ENCODE measurements at regions not wholly inside any gene's neighbourhood (a gene's known extent, or its start where the extent isn't known, plus 50 kb on each side); places are given as distances from the start of the nearest gene placed in this dataset.

- DNase-seq (ENCODE audit: insufficient read length, low spot score, missing footprints): no peak
- Histone ChIP-seq H3K36me3 (ENCODE audit: insufficient read depth, low read length) (no peaks in the 10 kb centered on the region), H3K4me2 (ENCODE audit: insufficient read depth, low read length) (no peak overlapping the region), H3K4me1 (ENCODE audit: insufficient read depth, low read length) (no peaks in the 10 kb centered on the region), H3K27ac (ENCODE audit: low read depth, low read length) (no peak overlapping the region), H3K4me3 (ENCODE audit: insufficient read depth, low read length) (no peak overlapping the region), H3K9me3 (ENCODE audit: low read depth, low read length) (no peaks in the 10 kb centered on the region), H4K20me1 (ENCODE audit: insufficient read depth, low read length) (no peaks in the 10 kb centered on the region), H3K79me2 (ENCODE audit: insufficient read depth, low read length) (no peaks in the 10 kb centered on the region), H2AFZ (ENCODE audit: low read length) (no peak overlapping the region), H3K27me3 (ENCODE audit: insufficient read depth, low read length) (no peaks in the 10 kb centered on the region)
- no peak for TF ChIP-seq CTCF (IDR thresholded peaks at IDR 0.05; ENCODE audit: extremely low read depth, low read depth, low read length)
Measured at GRCh38 chr21:25243808-25244207, 363.5 kb downstream of the MRPL39 start.

- H3K27ac ChIP-seq (ENCODE audit: low read depth, low read length): no peak overlapping the region
- no peak for DNase-seq (ENCODE audit: insufficient read length, low spot score, missing footprints)
- no peaks in the 10 kb centered on the region for H3K27me3 ChIP-seq (ENCODE audit: insufficient read depth, low read length)
- no peak overlapping the region for H3K4me3 ChIP-seq (ENCODE audit: insufficient read depth, low read length)
- no peaks in the 10 kb centered on the region for H3K4me1 ChIP-seq (ENCODE audit: insufficient read depth, low read length)
- no peaks in the 10 kb centered on the region for H4K20me1 ChIP-seq (ENCODE audit: insufficient read depth, low read length)
- H3K79me2 ChIP-seq (ENCODE audit: insufficient read depth, low read length): no peaks in the 10 kb centered on the region
- no peak overlapping the region for H2AFZ ChIP-seq (ENCODE audit: low read length)
- no peak for TF ChIP-seq CTCF (IDR thresholded peaks at IDR 0.05; ENCODE audit: extremely low read depth, low read depth, low read length)
- H3K9me3 ChIP-seq (ENCODE audit: low read depth, low read length): peaks cover 2% of the 10 kb centered on the region
- no peak overlapping the region for H3K4me2 ChIP-seq (ENCODE audit: insufficient read depth, low read length)
- no peaks in the 10 kb centered on the region for H3K36me3 ChIP-seq (ENCODE audit: insufficient read depth, low read length)
Measured at GRCh38 chr21:25240974-25241373, 366.3 kb downstream of the MRPL39 start.

- Histone ChIP-seq H3K9me3 (ENCODE audit: low read depth, low read length) (peaks cover 2% of the 10 kb centered on the region), H3K36me3 (ENCODE audit: insufficient read depth, low read length) (no peaks in the 10 kb centered on the region), H4K20me1 (ENCODE audit: insufficient read depth, low read length) (no peaks in the 10 kb centered on the region), H3K79me2 (ENCODE audit: insufficient read depth, low read length) (no peaks in the 10 kb centered on the region), H2AFZ (ENCODE audit: low read length) (no peak overlapping the region), H3K27ac (ENCODE audit: low read depth, low read length) (no peak overlapping the region), H3K4me3 (ENCODE audit: insufficient read depth, low read length) (no peak overlapping the region), H3K4me1 (ENCODE audit: insufficient read depth, low read length) (no peaks in the 10 kb centered on the region), H3K4me2 (ENCODE audit: insufficient read depth, low read length) (no peak overlapping the region), H3K27me3 (ENCODE audit: insufficient read depth, low read length) (no peaks in the 10 kb centered on the region)
- no peak for DNase-seq (ENCODE audit: insufficient read length, low spot score, missing footprints)
- no peak for TF ChIP-seq CTCF (IDR thresholded peaks at IDR 0.05; ENCODE audit: extremely low read depth, low read depth, low read length)
Measured at GRCh38 chr21:25234857-25235801, 372.2 kb downstream of the MRPL39 start.

DNA sequence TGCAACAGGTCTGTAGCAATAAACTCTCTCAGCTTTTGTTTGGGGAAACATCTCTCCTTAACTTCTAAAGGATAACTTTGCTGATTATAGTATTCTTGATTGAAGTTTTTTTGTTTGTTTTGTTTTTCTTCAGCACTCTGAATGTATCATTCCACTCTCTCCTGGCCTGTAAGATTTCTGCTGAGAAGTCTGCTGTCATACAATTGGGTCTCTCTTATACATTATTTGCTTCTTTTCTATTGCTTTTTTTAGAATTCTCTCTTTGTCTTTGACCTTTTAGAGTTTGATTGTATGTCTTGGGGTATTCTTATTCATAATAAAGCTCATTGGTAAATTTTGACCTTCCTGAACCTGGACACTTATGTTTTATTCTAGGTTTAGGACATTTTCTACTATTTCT lies 386.3 kb downstream of the MRPL39 start:
- Histone ChIP-seq H3K27ac (ENCODE audit: low read depth, low read length) (no peak overlapping the region), H4K20me1 (ENCODE audit: insufficient read depth, low read length) (no peaks in the 10 kb centered on the region), H2AFZ (ENCODE audit: low read length) (no peak overlapping the region), H3K79me2 (ENCODE audit: insufficient read depth, low read length) (no peaks in the 10 kb centered on the region), H3K27me3 (ENCODE audit: insufficient read depth, low read length) (no peaks in the 10 kb centered on the region), H3K9me3 (ENCODE audit: low read depth, low read length) (peaks cover 3% of the 10 kb centered on the region), H3K4me1 (ENCODE audit: insufficient read depth, low read length) (no peaks in the 10 kb centered on the region), H3K4me3 (ENCODE audit: insufficient read depth, low read length) (no peak overlapping the region), H3K36me3 (ENCODE audit: insufficient read depth, low read length) (no peaks in the 10 kb centered on the region), H3K4me2 (ENCODE audit: insufficient read depth, low read length) (no peak overlapping the region)
- DNase-seq (ENCODE audit: insufficient read length, low spot score, missing footprints): no peak
- no peak for TF ChIP-seq CTCF (IDR thresholded peaks at IDR 0.05; ENCODE audit: extremely low read depth, low read depth, low read length)
